Effector memory CD4-positive, alpha-beta T cell (primary cell): ENCODE measurements at regions not wholly inside any gene's neighbourhood (a gene's known extent, or its start where the extent isn't known, plus 50 kb on each side); places are given as distances from the start of the nearest gene placed in this dataset.

Source experiments
- DNase-seq, 3 donors: peaks; one replicate each; pipeline ENCODE4 v3.0.0-alpha.2; 2020
- H3K27ac ChIP-seq: 2 replicates; pipeline ENCODE4 v1.7.0; 2013; ENCODE audit warnings: mild to moderate bottlenecking, low read length, moderate library complexity; ENCODE audit not compliant: insufficient read depth, poor library complexity, severe bottlenecking
- H3K27me3 ChIP-seq: replicated peaks from 2 replicates; pipeline ENCODE4 v1.7.0; 2013; ENCODE audit warnings: mild to moderate bottlenecking, low read length; ENCODE audit not compliant: insufficient read depth, control insufficient read depth, poor library complexity, severe bottlenecking
- H3K36me3 ChIP-seq: 2 replicates; pipeline ENCODE4 v1.7.0; 2013; ENCODE audit warnings: mild to moderate bottlenecking, low read length, moderate library complexity; ENCODE audit not compliant: control insufficient read depth, insufficient read depth
- H3K4me1 ChIP-seq: 2 replicates; pipeline ENCODE4 v1.7.0; 2013; ENCODE audit warnings: low read length, mild to moderate bottlenecking; ENCODE audit not compliant: control insufficient read depth, insufficient read depth, poor library complexity, severe bottlenecking
- H3K4me3 ChIP-seq: 2 replicates; pipeline ENCODE4 v1.7.0; 2013; ENCODE audit warnings: low read length, low read depth, mild to moderate bottlenecking; ENCODE audit not compliant: insufficient read depth, poor library complexity, severe bottlenecking
- H3K9me3 ChIP-seq: 2 replicates; pipeline ENCODE4 v1.7.0; 2013; ENCODE audit warnings: mild to moderate bottlenecking, low read length, moderate library complexity; ENCODE audit not compliant: control insufficient read depth

GRCh38 chr1:181359012-181359411, 124.3 kb upstream of the CACNA1E start:
- no peak overlapping the region for H3K4me3 ChIP-seq
- no peaks in the 10 kb centered on the region for H3K36me3 ChIP-seq
- DNase-seq, result no peak
- H3K27me3 ChIP-seq, result no peaks in the 10 kb centered on the region
- no peaks in the 10 kb centered on the region for H3K9me3 ChIP-seq
- no peak overlapping the region for H3K27ac ChIP-seq
- H3K4me1 ChIP-seq, result no peaks in the 10 kb centered on the region

GRCh38 chr1:181364801-181365200, 118.5 kb upstream of the CACNA1E start:
- no peak for DNase-seq
- Histone ChIP-seq H3K27ac (no peak overlapping the region), H3K4me3 (no peak overlapping the region), H3K27me3 (no peaks in the 10 kb centered on the region), H3K9me3 (no peaks in the 10 kb centered on the region), H3K4me1 (no peaks in the 10 kb centered on the region), H3K36me3 (no peaks in the 10 kb centered on the region)

- H3K27ac ChIP-seq, result no peak overlapping the region
- no peaks in the 10 kb centered on the region for H3K27me3 ChIP-seq
- H3K4me1 ChIP-seq, result no peaks in the 10 kb centered on the region
- no peaks in the 10 kb centered on the region for H3K9me3 ChIP-seq
- H3K36me3 ChIP-seq, result no peaks in the 10 kb centered on the region
- H3K4me3 ChIP-seq, result no peak overlapping the region
- no peak for DNase-seq
Measured at GRCh38 chr1:181366910-181367309, 116.4 kb upstream of the CACNA1E start.

- H3K27me3 ChIP-seq, result no peaks in the 10 kb centered on the region
- H3K4me3 ChIP-seq, result no peak overlapping the region
- no peak for DNase-seq
- no peaks in the 10 kb centered on the region for H3K9me3 ChIP-seq
- H3K27ac ChIP-seq, result no peak overlapping the region
- no peaks in the 10 kb centered on the region for H3K36me3 ChIP-seq
- no peaks in the 10 kb centered on the region for H3K4me1 ChIP-seq
Measured at GRCh38 chr1:181369416-181369815, 113.9 kb upstream of the CACNA1E start.

- Histone ChIP-seq H3K27ac (no peak overlapping the region), H3K36me3 (no peaks in the 10 kb centered on the region), H3K9me3 (no peaks in the 10 kb centered on the region), H3K4me3 (no peak overlapping the region), H3K4me1 (no peaks in the 10 kb centered on the region), H3K27me3 (no peaks in the 10 kb centered on the region)
- DNase-seq, result no peak
Measured at GRCh38 chr1:181383695-181384094, 99.6 kb upstream of the CACNA1E start.

GRCh38 chr1:181386340-181386739, 97.0 kb upstream of the CACNA1E start:
- Histone ChIP-seq H3K9me3 (no peaks in the 10 kb centered on the region), H3K4me1 (no peaks in the 10 kb centered on the region), H3K36me3 (no peaks in the 10 kb centered on the region), H3K27ac (no peak overlapping the region), H3K4me3 (no peak overlapping the region), H3K27me3 (no peaks in the 10 kb centered on the region)
- no peak for DNase-seq

- H3K27ac ChIP-seq, result no peak overlapping the region
- DNase-seq, result no peak
- no peaks in the 10 kb centered on the region for H3K27me3 ChIP-seq
Measured at GRCh38 chr1:181386951-181387350, 96.4 kb upstream of the CACNA1E start.

GRCh38 chr1:181387702-181388101, 95.6 kb upstream of the CACNA1E start:
- Histone ChIP-seq H3K9me3 (no peaks in the 10 kb centered on the region), H3K36me3 (no peaks in the 10 kb centered on the region), H3K4me3 (no peak overlapping the region), H3K27me3 (no peaks in the 10 kb centered on the region), H3K27ac (no peak overlapping the region), H3K4me1 (no peaks in the 10 kb centered on the region)
- no peak for DNase-seq

More at GRCh38 chr1:181386951-181387350, 96.4 kb upstream of the CACNA1E start:
- Histone ChIP-seq H3K36me3 (no peaks in the 10 kb centered on the region), H3K9me3 (no peaks in the 10 kb centered on the region), H3K4me1 (no peaks in the 10 kb centered on the region), H3K4me3 (no peak overlapping the region)

GRCh38 chr1:181390410-181391077, 92.8 kb upstream of the CACNA1E start:
- Histone ChIP-seq H3K4me3 (no peak overlapping the region), H3K4me1 (peaks cover 14% of the 10 kb centered on the region), H3K27ac (no peak overlapping the region), H3K36me3 (no peaks in the 10 kb centered on the region), H3K9me3 (no peaks in the 10 kb centered on the region), H3K27me3 (no peaks in the 10 kb centered on the region)
- no peak for DNase-seq

GRCh38 chr1:181391301-181391900, 91.9 kb upstream of the CACNA1E start:
- Histone ChIP-seq H3K36me3 (no peaks in the 10 kb centered on the region), H3K27me3 (no peaks in the 10 kb centered on the region), H3K9me3 (no peaks in the 10 kb centered on the region), H3K27ac (no peak overlapping the region), H3K4me1 (peaks cover 20% of the 10 kb centered on the region), H3K4me3 (no peak overlapping the region)
- no peak for DNase-seq
